ENCODE measurements at regions not wholly inside any gene's neighbourhood (a gene's known extent, or its start where the extent isn't known, plus 50 kb on each side); places are given as distances from the start of the nearest gene placed in this dataset.

DNA sequence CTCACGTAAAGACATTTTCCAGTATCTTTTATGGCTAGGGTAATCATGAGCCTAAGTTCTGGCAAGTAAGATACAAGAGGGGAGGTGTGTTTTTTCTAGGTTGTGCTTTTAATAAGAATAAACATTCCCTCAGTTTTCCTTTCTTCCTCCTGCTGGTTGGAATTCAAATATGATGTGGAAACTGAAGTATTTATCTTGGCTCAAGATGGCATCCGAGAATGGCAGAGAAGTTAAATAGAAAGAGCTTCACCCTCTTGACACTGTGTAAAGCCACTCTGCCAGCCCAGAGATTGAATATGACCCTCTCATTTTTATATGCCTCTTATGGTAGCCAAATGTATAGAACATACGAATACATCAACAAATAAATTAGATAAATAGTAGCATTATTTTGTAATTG lies 438.4 kb downstream of the ISL1 start:
- no peak for ATAC-seq
- TF ChIP-seq PPARA (CRISPR knock-in tag; IDR thresholded peaks at IDR 0.05; ENCODE audit: borderline replicate concordance), result no peak
- no peak for TF ChIP-seq GLIS3 (CRISPR knock-in tag; IDR thresholded peaks at IDR 0.05)
- TF ChIP-seq, protein P1, sequence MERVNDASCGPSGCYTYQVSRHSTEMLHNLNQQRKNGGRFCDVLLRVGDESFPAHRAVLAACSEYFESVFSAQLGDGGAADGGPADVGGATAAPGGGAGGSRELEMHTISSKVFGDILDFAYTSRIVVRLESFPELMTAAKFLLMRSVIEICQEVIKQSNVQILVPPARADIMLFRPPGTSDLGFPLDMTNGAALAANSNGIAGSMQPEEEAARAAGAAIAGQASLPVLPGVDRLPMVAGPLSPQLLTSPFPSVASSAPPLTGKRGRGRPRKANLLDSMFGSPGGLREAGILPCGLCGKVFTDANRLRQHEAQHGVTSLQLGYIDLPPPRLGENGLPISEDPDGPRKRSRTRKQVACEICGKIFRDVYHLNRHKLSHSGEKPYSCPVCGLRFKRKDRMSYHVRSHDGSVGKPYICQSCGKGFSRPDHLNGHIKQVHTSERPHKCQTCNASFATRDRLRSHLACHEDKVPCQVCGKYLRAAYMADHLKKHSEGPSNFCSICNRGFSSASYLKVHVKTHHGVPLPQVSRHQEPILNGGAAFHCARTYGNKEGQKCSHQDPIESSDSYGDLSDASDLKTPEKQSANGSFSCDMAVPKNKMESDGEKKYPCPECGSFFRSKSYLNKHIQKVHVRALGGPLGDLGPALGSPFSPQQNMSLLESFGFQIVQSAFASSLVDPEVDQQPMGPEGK (CRISPR knock-in tag; IDR thresholded peaks at IDR 0.05; ENCODE audit: borderline replicate concordance), result no peak
- no peak for TF ChIP-seq ZNF565 (CRISPR knock-in tag; conservative IDR thresholded peaks at IDR 0.05; ENCODE audit: low read depth)
- TF ChIP-seq, protein P2, sequence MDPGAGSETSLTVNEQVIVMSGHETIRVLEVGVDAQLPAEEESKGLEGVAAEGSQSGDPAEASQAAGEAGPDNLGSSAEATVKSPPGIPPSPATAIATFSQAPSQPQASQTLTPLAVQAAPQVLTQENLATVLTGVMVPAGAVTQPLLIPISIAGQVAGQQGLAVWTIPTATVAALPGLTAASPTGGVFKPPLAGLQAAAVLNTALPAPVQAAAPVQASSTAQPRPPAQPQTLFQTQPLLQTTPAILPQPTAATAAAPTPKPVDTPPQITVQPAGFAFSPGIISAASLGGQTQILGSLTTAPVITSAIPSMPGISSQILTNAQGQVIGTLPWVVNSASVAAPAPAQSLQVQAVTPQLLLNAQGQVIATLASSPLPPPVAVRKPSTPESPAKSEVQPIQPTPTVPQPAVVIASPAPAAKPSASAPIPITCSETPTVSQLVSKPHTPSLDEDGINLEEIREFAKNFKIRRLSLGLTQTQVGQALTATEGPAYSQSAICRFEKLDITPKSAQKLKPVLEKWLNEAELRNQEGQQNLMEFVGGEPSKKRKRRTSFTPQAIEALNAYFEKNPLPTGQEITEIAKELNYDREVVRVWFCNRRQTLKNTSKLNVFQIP (CRISPR knock-in tag; IDR thresholded peaks at IDR 0.05; ENCODE audit: borderline replicate concordance, low read depth), result no peak
- no peak for TF ChIP-seq ZC3H10 (CRISPR knock-in tag; IDR thresholded peaks at IDR 0.05)
- no peak for TF ChIP-seq TCF4 (CRISPR knock-in tag; IDR thresholded peaks at IDR 0.05; ENCODE audit: borderline replicate concordance)
- no peak for TF ChIP-seq OSR1 (CRISPR knock-in tag; IDR thresholded peaks at IDR 0.05)
- TF ChIP-seq ZNF8 (CRISPR knock-in tag; IDR thresholded peaks at IDR 0.05), result no peak
- TF ChIP-seq ESRRG (CRISPR knock-in tag; IDR thresholded peaks at IDR 0.05), result no peak
- TF ChIP-seq, protein P3, sequence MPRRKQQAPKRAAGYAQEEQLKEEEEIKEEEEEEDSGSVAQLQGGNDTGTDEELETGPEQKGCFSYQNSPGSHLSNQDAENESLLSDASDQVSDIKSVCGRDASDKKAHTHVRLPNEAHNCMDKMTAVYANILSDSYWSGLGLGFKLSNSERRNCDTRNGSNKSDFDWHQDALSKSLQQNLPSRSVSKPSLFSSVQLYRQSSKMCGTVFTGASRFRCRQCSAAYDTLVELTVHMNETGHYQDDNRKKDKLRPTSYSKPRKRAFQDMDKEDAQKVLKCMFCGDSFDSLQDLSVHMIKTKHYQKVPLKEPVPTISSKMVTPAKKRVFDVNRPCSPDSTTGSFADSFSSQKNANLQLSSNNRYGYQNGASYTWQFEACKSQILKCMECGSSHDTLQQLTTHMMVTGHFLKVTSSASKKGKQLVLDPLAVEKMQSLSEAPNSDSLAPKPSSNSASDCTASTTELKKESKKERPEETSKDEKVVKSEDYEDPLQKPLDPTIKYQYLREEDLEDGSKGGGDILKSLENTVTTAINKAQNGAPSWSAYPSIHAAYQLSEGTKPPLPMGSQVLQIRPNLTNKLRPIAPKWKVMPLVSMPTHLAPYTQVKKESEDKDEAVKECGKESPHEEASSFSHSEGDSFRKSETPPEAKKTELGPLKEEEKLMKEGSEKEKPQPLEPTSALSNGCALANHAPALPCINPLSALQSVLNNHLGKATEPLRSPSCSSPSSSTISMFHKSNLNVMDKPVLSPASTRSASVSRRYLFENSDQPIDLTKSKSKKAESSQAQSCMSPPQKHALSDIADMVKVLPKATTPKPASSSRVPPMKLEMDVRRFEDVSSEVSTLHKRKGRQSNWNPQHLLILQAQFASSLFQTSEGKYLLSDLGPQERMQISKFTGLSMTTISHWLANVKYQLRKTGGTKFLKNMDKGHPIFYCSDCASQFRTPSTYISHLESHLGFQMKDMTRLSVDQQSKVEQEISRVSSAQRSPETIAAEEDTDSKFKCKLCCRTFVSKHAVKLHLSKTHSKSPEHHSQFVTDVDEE (CRISPR knock-in tag; IDR thresholded peaks at IDR 0.05), result no peak
- TF ChIP-seq CSDC2 (CRISPR knock-in tag; IDR thresholded peaks at IDR 0.05), result no peak
- TF ChIP-seq SNAI2 (CRISPR knock-in tag; IDR thresholded peaks at IDR 0.05), result no peak
- no peak for TF ChIP-seq ZFP30 (CRISPR knock-in tag; IDR thresholded peaks at IDR 0.05)
- TF ChIP-seq RARB (CRISPR knock-in tag; IDR thresholded peaks at IDR 0.05), result no peak
- TF ChIP-seq, protein P4, sequence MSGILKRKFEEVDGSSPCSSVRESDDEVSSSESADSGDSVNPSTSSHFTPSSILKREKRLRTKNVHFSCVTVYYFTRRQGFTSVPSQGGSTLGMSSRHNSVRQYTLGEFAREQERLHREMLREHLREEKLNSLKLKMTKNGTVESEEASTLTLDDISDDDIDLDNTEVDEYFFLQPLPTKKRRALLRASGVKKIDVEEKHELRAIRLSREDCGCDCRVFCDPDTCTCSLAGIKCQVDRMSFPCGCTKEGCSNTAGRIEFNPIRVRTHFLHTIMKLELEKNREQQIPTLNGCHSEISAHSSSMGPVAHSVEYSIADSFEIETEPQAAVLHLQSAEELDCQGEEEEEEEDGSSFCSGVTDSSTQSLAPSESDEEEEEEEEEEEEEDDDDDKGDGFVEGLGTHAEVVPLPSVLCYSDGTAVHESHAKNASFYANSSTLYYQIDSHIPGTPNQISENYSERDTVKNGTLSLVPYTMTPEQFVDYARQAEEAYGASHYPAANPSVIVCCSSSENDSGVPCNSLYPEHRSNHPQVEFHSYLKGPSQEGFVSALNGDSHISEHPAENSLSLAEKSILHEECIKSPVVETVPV (CRISPR knock-in tag; IDR thresholded peaks at IDR 0.05), result no peak

- TF ChIP-seq GLIS3 (CRISPR knock-in tag; IDR thresholded peaks at IDR 0.05) (no peak), OSR1 (CRISPR knock-in tag; IDR thresholded peaks at IDR 0.05) (no peak), CSDC2 (CRISPR knock-in tag; IDR thresholded peaks at IDR 0.05) (no peak), ZC3H10 (CRISPR knock-in tag; IDR thresholded peaks at IDR 0.05) (no peak), TOX (CRISPR knock-in tag; IDR thresholded peaks at IDR 0.05; ENCODE audit: borderline replicate concordance) (no peak), ARNTL (CRISPR knock-in tag; IDR thresholded peaks at IDR 0.05; ENCODE audit: borderline replicate concordance, low read depth) (no peak)
- peak; percentile 61; the same call in 2 of the 3 replicates for ATAC-seq
Measured at GRCh38 chr5:51829230-51829629, 446.0 kb downstream of the ISL1 start.

GRCh38 chr5:51829691-51830090 lies 446.4 kb downstream of the ISL1 start:
- TF ChIP-seq BACH2 (CRISPR knock-in tag; IDR thresholded peaks at IDR 0.05; ENCODE audit: borderline replicate concordance) (no peak), RARB (CRISPR knock-in tag; IDR thresholded peaks at IDR 0.05) (no peak), ISL1 (CRISPR knock-in tag; IDR thresholded peaks at IDR 0.05) (peak; percentile 25; the same call in 1 of the 2 replicates), ZNF8 (CRISPR knock-in tag; IDR thresholded peaks at IDR 0.05) (no peak), CREB5 (CRISPR knock-in tag; IDR thresholded peaks at IDR 0.05; ENCODE audit: low read depth) (no peak)
- TF ChIP-seq, protein P2 (CRISPR knock-in tag; IDR thresholded peaks at IDR 0.05; ENCODE audit: borderline replicate concordance, low read depth), result no peak
- peak; percentile 74 for ATAC-seq
